ENCODE measurements at regions not wholly inside any gene's neighbourhood (a gene's known extent, or its start where the extent isn't known, plus 50 kb on each side); places are given as distances from the start of the nearest gene placed in this dataset.

- no peak overlapping the region for H3K4me3 ChIP-seq (replicated peaks in 1 of 4; ENCODE audit: control extremely low read depth in 1 of 4, insufficient read depth in 1 of 4, low read depth in 3 of 4, low read length in 4 of 4)
- no peak overlapping the region for H3K27ac ChIP-seq (ENCODE audit: insufficient read depth, low read length)
- H3K36me3 ChIP-seq (ENCODE audit: control insufficient read depth, insufficient read depth, low read length): no peaks in the 10 kb centered on the region
- no peaks in the 10 kb centered on the region for H3K9me3 ChIP-seq (ENCODE audit: control insufficient read depth, insufficient read depth, low read depth, low read length)
- no peak for TF ChIP-seq CTCF (conservative IDR thresholded peaks at IDR 0.05 in 1 of 2, IDR thresholded peaks at IDR 0.05 in 1 of 2; ENCODE audit: low read depth in 1 of 2, low read length in 2 of 2)
- no peak for TF ChIP-seq EZH2 (IDR thresholded peaks at IDR 0.05; ENCODE audit: low read length, missing control alignments)
- peaks cover 10% of the 10 kb centered on the region for H3K27me3 ChIP-seq (ENCODE audit: control insufficient read depth, insufficient read depth, low read length)
- no peaks in the 10 kb centered on the region for H4K20me1 ChIP-seq (ENCODE audit: control insufficient read depth, extremely low read depth, insufficient read depth, low read length)
- H2AFZ ChIP-seq (ENCODE audit: low read length): no peak overlapping the region
- H3K4me2 ChIP-seq (ENCODE audit: extremely low read depth, insufficient read depth, low read length): no peak overlapping the region
- H3K4me1 ChIP-seq (ENCODE audit: control insufficient read depth, extremely low read depth, insufficient read depth, low read length): no peaks in the 10 kb centered on the region
- H3K9ac ChIP-seq (ENCODE audit: insufficient read depth, low read length): no peak overlapping the region
- DNase-seq (ENCODE audit: low read depth in 2 of 2): peak; percentile 17 to 73
- no peaks in the 10 kb centered on the region for H3K79me2 ChIP-seq (ENCODE audit: control insufficient read depth, insufficient read depth, low read length)
These were observed 77.2 kb downstream of the NEURL3 start for GRCh38 chr2:96427917-96428316.

- Histone ChIP-seq H3K4me1 (ENCODE audit: control insufficient read depth, extremely low read depth, insufficient read depth, low read length) (no peaks in the 10 kb centered on the region), H3K36me3 (ENCODE audit: control insufficient read depth, insufficient read depth, low read length) (no peaks in the 10 kb centered on the region), H3K9ac (ENCODE audit: insufficient read depth, low read length) (no peak overlapping the region), H4K20me1 (ENCODE audit: control insufficient read depth, extremely low read depth, insufficient read depth, low read length) (no peaks in the 10 kb centered on the region), H2AFZ (ENCODE audit: low read length) (no peak overlapping the region), H3K27ac (ENCODE audit: insufficient read depth, low read length) (no peak overlapping the region), H3K4me3 (replicated peaks in 1 of 4; ENCODE audit: control extremely low read depth in 1 of 4, insufficient read depth in 1 of 4, low read depth in 3 of 4, low read length in 4 of 4) (no peak overlapping the region), H3K9me3 (ENCODE audit: control insufficient read depth, insufficient read depth, low read depth, low read length) (no peaks in the 10 kb centered on the region), H3K79me2 (ENCODE audit: control insufficient read depth, insufficient read depth, low read length) (no peaks in the 10 kb centered on the region), H3K27me3 (ENCODE audit: control insufficient read depth, insufficient read depth, low read length) (peaks cover 13% of the 10 kb centered on the region), H3K4me2 (ENCODE audit: extremely low read depth, insufficient read depth, low read length) (no peak overlapping the region)
- DNase-seq (ENCODE audit: low read depth in 2 of 2): no peak
- no peak for TF ChIP-seq CTCF (conservative IDR thresholded peaks at IDR 0.05 in 1 of 2, IDR thresholded peaks at IDR 0.05 in 1 of 2; ENCODE audit: low read depth in 1 of 2, low read length in 2 of 2)
- no peak for TF ChIP-seq EZH2 (IDR thresholded peaks at IDR 0.05; ENCODE audit: low read length, missing control alignments)
These were observed 78.0 kb downstream of the NEURL3 start for GRCh38 chr2:96427169-96427568.

- Histone ChIP-seq H3K4me2 (ENCODE audit: extremely low read depth, insufficient read depth, low read length) (no peak overlapping the region), H3K27ac (ENCODE audit: insufficient read depth, low read length) (no peak overlapping the region), H3K9me3 (ENCODE audit: control insufficient read depth, insufficient read depth, low read depth, low read length) (no peaks in the 10 kb centered on the region), H3K9ac (ENCODE audit: insufficient read depth, low read length) (no peak overlapping the region), H3K4me3 (replicated peaks in 1 of 4; ENCODE audit: control extremely low read depth in 1 of 4, insufficient read depth in 1 of 4, low read depth in 3 of 4, low read length in 4 of 4) (no peak overlapping the region), H3K36me3 (ENCODE audit: control insufficient read depth, insufficient read depth, low read length) (no peaks in the 10 kb centered on the region), H2AFZ (ENCODE audit: low read length) (no peak overlapping the region), H3K27me3 (ENCODE audit: control insufficient read depth, insufficient read depth, low read length) (peaks cover 17% of the 10 kb centered on the region), H3K79me2 (ENCODE audit: control insufficient read depth, insufficient read depth, low read length) (no peaks in the 10 kb centered on the region), H4K20me1 (ENCODE audit: control insufficient read depth, extremely low read depth, insufficient read depth, low read length) (no peaks in the 10 kb centered on the region), H3K4me1 (ENCODE audit: control insufficient read depth, extremely low read depth, insufficient read depth, low read length) (no peaks in the 10 kb centered on the region)
- TF ChIP-seq EZH2 (IDR thresholded peaks at IDR 0.05; ENCODE audit: low read length, missing control alignments) (no peak), CTCF (conservative IDR thresholded peaks at IDR 0.05 in 1 of 2, IDR thresholded peaks at IDR 0.05 in 1 of 2; ENCODE audit: low read depth in 1 of 2, low read length in 2 of 2) (no peak)
- peak; percentile 22 to 25 for DNase-seq (ENCODE audit: low read depth in 2 of 2)
These were observed 81.3 kb downstream of the NEURL3 start for GRCh38 chr2:96423828-96424227.

Data from fibroblast of lung (primary cell).